ENCODE measurements at regions not wholly inside any gene's neighbourhood (a gene's known extent, or its start where the extent isn't known, plus 50 kb on each side); places are given as distances from the start of the nearest gene placed in this dataset.

DNA sequence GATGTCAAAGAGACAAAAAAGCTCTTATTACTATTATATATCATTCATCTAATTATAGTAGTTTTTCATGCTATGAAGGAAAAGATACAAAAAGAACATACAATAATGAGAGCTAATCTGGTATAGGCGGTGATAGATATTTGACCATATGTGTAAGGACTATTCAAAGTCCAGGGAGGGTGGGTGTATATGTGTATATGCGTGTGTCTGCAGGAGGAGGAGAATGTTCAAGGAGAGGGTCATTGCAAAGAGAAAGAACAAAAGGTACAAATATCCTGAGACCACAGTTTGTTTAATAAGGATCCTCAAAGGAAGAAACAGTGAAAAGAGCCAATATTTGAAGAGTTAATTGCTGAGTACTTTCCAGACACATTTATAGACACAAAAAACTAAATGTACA lies 1288.6 kb upstream of the CITED2 start:
- TF ChIP-seq, protein P1, sequence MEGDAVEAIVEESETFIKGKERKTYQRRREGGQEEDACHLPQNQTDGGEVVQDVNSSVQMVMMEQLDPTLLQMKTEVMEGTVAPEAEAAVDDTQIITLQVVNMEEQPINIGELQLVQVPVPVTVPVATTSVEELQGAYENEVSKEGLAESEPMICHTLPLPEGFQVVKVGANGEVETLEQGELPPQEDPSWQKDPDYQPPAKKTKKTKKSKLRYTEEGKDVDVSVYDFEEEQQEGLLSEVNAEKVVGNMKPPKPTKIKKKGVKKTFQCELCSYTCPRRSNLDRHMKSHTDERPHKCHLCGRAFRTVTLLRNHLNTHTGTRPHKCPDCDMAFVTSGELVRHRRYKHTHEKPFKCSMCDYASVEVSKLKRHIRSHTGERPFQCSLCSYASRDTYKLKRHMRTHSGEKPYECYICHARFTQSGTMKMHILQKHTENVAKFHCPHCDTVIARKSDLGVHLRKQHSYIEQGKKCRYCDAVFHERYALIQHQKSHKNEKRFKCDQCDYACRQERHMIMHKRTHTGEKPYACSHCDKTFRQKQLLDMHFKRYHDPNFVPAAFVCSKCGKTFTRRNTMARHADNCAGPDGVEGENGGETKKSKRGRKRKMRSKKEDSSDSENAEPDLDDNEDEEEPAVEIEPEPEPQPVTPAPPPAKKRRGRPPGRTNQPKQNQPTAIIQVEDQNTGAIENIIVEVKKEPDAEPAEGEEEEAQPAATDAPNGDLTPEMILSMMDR (IDR thresholded peaks at IDR 0.05), result no peak
- TF ChIP-seq POLR2AphosphoS5 (IDR thresholded peaks at IDR 0.05) (no peak), POLR2A (IDR thresholded peaks at IDR 0.05) (no peak)
